NOMO-1 treated with DMSO at 0.1 percent for 48 hours (cell line): ENCODE measurements at regions not wholly inside any gene's neighbourhood (a gene's known extent, or its start where the extent isn't known, plus 50 kb on each side); places are given as distances from the start of the nearest gene placed in this dataset.
A peak's percentile ranks its signal among the peaks of the same experiment; 100 is the strongest.

Experiments used
- DNase-seq: peaks from one replicate; lab custom pipeline; 2025; ENCODE audit not compliant: unreplicated experiment; lab: John Stamatoyannopoulos, UW

GRCh38 chr7:155360495-155361345 lies 63.0 kb downstream of the INSIG1 start:
- peak; percentile 32 for DNase-seq

- no peak for DNase-seq
Observed at GRCh38 chr7:155361346-155361680, 63.6 kb downstream of the INSIG1 start.

DNA sequence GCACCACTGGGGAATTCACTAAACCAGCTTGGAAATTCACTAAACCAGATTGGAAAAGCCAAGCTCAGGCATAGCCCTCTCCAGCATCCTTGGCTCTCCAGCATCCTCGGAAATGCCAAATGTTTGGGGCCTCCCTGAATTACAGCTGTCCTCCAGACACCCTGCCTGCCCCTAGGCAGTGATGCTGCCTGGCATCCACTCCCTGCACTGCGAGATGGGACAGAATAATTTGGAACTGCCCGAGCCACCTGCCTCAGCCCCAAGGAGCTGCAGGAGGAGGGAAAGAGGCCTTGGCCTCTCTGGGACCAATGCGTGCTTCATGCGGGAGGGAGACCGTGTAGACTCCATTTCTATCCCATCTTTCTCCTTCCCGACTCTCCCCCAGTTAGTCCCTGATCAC lies 64.3 kb downstream of the INSIG1 start:
- DNase-seq: no peak

- DNase-seq: no peak
Observed at GRCh38 chr7:155362380-155363145, 64.9 kb downstream of the INSIG1 start.

DNA sequence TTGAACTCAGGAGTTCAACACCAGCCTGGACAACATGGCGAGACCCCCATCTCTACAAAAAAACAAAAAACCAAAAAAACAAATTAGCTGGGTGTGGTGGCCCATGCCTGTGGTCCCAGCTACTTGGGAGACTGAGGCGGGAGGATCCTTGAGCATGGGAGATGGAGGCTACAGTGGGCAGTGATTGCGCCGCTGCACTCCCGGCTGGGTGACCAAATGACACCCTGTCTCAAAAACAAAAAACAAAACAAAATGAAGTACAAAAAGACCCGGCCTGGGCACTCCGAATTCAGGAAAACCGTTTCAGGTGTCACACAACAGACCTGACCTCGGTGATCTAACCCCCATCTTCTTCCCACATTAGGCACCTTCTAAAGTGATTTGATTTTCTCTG lies 65.5 kb downstream of the INSIG1 start:
- DNase-seq: no peak

- DNase-seq: peak; percentile 43
Observed at GRCh38 chr7:155363852-155364600, 66.3 kb downstream of the INSIG1 start.

- DNase-seq: no peak
Observed at GRCh38 chr7:155365146-155365874, 67.6 kb downstream of the INSIG1 start.

DNA sequence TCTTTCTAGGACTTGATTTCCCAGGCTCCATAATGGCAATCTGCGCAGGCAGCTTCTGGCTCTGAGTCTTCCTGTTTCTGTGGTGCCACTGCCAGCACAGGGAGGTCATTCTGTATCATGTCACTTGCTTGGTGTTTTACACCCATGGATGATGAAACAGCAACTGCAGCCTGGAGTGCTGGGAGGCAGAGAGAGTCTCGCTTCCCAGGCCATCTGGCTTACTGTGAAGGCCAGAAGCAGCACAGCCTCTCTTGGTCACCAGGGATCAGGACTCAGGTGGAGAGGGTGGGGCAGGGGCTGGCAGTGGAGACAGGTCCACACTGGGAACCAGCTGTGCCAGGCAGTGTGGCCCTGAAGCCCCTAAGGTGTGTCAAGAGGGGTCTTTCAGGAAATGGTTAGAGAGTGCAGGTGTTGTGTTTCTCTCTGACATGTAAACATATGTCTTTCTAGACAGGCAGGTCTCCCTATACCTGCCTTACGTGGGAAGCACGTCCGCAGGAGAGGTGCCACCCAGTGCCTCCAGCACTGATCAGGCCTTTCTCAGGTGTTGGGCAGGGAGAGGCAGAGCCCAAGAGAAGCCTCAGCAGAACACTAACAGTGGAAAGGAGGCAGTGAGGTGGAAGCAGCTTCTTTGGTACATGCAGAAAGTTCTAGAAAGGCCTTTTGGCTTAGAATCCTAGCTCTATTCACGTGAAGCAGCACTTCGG lies 71.4 kb downstream of the INSIG1 start:
- peak; percentile 44 for DNase-seq

DNA sequence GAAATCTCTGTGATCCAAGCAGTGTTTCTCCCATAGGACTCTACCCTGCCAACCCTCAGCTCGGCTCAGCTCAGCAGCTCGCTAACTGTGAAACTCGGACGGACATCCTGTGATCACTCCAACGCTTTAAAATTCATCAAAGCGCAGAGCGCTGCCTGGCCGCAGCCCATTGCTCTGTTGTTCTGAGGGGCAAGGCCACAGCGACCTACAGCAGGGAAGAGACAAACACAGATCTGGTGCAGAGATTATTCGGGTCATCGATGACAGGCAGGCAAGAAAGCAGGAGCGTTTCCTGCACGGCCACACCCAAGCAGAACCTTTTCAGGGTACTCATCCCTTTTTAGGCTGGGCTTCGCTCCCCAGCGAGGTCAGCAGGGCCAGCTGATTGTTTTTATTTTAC lies 72.1 kb downstream of the INSIG1 start:
- no peak for DNase-seq

GRCh38 chr7:155371331-155371883 lies 73.7 kb downstream of the INSIG1 start:
- no peak for DNase-seq

DNA sequence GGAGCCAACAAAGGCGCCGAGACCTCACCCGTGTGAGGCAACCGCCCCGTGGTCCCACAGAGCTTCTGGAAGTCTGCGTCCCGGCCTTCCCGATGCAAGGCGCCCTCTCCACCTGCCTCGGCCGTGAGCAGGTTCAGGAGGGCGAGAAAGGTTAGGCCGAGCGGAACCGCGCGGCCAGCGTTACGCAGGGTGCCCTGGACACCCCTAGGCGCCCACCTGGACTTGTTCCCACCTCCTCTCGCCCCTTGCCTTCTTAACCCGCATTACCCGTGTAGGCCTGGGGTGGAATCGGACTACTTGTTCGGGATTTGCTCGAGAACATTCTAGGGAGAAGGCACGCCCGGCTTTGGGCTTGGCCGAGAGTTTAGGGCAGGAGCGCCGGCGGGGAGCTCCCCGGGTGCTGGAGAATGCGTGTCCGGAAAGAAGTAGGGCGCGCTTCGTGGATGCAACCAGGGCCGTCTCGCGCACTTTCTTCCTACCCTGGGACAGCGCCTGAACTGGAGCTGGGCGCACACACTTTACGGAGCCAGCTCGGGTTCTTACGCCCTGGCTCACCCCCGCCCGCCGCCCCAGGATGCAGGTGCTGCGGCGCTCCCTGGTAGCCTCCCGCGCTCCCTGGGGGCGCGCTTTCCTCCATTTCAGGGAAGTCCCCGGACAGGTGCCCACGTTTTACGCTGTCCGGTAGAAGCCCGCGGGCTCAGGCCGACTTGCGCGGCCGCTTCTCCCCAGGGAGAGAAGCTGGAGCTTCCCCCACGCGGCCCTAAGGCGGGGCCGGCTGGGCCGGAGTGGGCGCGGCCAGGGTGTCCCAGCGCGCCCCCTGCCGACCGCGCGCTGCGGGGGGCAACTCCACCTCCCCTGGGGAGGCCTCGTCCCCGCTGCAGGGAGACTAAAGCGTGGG lies 74.5 kb downstream of the INSIG1 start:
- peak; percentile 4 for DNase-seq

- no peak for DNase-seq
Observed at GRCh38 chr7:155372782-155373358, 75.2 kb downstream of the INSIG1 start.

- DNase-seq: no peak
Observed at GRCh38 chr7:155373359-155374273, 75.9 kb downstream of the INSIG1 start.

DNA sequence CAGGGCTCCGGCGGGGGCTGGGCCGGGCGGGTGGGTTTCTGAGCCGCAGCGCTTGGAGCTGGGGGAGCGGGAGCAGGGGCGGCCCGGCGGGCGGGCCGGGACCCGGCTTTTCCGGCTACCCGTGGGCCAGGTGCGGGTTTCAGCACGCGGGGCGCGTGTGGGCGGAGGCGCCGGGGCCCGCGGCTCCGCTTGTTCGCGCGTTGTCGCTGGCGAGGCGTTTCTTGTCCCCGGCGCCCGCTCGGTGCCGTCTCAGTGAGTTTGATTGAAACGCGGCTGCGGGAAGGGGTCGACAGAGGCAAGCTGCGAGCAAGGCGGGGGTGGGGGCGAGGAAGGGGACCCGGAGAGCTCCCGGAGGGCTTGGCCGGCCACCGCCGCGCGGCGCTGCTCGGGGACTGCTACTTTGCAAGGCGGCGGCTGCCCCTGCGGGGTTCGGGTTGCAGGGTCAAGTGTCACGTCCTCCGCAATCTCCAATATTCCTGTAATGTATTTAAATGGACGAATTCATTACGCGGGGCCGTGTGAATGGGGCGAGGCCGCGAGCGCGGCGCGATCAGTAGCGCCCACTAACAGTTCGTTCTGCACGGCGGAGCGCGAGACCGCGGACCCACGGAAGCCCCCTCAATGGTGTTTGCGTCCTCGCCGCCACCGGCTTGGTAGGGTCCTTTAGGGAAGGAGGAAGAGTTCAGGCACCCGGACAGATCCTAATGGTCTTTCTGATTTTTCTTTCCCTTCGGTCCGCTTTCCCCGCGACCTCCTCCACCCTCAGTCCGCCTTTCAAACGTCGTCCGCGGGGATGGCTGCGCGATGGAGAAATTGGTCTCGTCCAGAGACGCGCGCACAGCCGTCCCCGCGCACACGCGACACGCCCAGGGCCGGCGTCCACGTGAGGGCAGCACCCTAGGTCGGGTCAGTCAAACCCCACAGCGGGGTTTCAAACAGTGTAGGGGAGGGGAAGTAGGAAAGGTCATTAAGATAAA lies 76.9 kb downstream of the INSIG1 start:
- DNase-seq: no peak

DNA sequence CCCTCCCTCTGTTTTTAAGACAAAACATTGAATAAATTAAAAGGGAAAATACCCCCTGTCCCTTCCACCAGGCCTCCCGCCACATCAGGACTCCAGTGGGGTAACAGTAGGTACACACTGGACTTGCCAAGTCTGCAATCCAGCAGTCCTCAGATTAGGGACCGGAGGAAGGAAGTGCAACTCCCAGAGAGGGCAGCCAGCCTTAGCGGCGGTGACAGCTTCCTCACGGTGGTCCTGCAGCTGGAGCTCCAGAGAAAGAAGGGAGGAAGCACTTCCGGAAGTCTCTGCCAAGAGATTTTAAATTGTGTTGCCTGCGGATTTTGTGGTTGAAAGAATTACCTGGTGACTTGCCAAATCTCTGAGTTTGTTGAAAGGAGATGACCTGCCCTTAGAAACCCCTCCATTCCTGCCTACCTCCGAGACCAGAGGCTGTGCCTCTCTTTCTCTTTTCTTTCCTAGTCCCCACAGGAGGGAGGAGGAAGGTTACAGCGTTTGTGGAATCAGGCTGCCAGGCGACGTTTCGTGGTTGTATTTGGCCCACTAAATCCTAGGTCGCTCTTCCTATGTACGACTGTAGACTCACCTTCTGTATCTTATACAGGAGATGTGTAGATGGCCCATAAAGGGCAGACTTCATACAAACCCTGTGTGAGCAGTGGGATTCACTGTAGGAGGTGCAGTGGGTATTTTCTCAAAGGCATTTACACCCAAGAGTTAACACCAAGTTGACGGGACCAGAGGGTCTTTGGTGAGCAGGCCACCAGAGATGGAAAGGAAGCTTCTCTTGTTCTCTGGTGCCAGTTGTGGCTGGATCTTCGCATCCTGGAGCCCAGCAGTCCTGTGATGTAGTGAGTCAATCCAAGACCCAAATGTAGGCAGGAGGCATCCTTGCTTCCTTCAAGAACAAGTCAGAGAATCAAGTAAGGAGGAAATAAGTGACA lies 77.9 kb downstream of the INSIG1 start:
- DNase-seq: no peak
